ENCODE measurements at regions not wholly inside any gene's neighbourhood (a gene's known extent, or its start where the extent isn't known, plus 50 kb on each side); places are given as distances from the start of the nearest gene placed in this dataset.
"Not testable (repeated sequence)": the region's sequence is repeated elsewhere in the genome, so short reads cannot be mapped to it uniquely, and the experiment has no call there.

DNA sequence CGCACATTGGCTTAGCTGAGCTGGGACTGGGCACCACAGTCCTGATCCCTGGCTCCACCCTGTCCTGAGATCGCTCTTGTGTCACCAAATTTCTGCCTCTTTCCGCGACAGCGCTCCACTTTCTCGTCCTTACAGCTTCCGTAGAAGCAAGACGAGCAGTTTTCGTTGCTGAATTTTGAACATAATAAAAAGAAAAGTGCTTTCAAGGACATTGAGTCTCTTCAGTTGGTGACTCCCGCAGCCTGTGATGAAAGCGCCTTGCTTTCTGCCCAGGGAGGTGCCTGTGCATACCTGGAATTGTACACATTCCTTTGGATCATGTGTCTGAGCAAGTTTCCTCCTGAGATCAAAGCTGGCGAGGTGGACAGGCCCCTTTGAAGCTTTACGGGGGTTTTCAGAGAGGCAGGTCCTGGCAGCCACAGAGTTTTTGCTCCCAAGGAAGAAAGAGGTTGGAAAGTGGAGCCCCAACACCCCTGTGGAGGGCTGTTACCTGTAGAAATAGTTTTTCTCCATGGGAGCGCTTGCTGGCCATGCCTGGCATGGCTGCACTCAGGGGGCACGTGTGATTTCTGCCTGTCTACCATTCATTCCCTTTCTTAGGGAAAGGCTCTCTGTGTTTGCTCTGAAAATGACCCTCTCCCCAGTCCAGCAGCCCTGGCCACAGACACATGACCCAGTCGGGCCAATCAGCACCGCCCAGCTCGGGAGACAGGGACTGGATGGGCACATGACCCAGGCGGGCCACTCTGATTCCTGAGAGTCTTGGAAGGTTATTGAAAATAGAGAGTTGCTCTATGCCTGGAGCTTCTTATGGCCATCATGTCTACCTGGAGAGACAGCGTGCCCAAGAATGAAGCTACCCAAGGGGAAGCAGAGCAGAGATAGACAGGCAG, 115.6 kb upstream of the OTOS start:
- no peak for DNase-seq

GRCh38 chr2:240256704-240257637, 116.5 kb upstream of the OTOS start:
- no peak for DNase-seq

- DNase-seq: no peak
These were observed 117.6 kb upstream of the OTOS start for GRCh38 chr2:240257940-240258580.

DNA sequence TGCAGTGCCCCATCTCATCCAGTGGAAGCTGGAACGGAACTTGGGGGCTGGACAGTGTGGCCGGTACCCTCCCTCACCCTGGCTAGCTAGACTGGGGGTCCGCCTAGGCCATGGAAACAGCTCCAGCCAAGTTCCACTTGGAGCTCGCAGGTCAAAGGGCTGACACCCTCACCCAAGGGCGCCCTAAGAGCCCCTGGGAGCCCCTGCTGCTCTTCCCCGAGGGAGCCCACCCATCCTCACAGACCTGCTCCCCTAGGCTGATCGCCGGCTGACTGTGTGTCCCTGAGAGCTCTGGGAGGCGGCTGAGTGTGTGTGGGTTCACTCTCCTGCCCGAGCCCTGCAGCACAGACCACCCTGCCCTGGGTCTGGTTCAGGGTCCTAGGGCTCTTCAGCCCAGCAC, 118.2 kb upstream of the OTOS start:
- no peak for DNase-seq

- no peak for DNase-seq
These were observed 118.9 kb upstream of the OTOS start for GRCh38 chr2:240259201-240259923.

DNA sequence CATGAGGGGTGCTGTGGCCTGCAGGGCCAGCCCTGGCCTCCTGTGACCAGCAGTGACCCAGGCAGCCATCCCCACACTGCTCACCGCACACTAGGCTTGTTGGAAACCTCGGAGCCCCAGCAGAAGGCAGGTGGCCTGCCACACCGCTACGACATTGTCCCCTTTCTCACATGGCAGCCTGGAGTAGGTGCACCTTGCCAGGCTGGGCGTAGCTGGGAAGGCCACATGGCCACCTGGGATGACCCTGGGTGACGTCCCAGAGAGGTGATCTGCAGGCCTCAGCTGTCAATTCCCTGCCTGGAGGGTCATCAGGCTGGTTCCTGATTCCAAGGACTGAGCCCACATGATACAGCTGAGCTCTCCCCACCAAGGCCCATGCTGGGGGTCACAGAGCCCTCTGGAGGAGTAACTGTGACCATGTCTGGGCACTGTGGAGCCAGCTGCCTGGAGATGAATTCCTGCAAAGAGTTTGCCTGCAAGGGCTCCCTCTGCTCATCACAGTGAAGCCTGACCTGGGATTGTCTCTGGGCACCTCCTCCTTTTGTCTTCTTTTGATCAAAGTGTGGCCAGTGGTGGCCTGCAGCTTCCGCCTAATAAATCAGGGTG, 119.6 kb upstream of the OTOS start:
- DNase-seq: no peak

DNA sequence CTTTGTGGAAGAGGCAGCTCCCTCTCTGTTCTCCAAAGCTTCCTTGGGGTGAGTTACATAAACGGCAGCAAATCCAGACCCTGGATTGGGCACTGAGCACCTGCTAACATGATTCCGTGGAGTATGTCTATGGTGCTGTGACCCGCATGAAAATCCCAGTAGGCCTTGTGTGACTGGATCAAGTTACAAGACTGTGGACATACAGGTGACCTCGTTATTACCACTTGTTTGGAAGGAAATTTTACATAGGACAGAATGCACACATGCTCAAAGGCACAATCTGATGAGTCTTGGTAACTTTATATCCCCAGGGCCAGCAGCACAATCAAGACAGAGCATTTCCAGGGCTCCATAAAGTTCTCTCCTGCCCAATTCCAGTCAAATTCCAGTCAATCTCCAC, 120.2 kb upstream of the OTOS start:
- no peak for DNase-seq

- not testable (repeated sequence) for DNase-seq
These were observed 122.1 kb upstream of the OTOS start for GRCh38 chr2:240262578-240262977.

DNA sequence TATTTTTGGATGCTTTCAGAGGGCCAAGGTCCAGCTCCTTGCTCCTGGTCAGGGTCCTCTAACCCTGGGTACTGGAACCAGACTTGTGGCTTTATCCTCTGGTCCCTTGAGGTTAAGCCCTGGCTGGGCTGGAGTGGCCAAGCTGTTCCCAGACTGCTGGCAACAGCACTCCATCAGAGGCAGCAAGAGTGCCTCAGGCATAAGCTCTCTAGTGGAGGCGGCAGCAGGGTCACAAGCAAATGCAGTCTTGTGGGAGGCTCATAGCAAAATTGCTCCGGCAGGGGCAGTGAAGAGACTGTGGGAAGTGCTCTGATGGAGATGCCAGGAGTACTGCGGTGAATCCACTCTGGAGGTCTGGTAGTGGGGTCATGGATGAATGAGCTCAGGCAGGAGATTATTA, 128.9 kb upstream of the OTOS start:
- DNase-seq: no peak

DNA sequence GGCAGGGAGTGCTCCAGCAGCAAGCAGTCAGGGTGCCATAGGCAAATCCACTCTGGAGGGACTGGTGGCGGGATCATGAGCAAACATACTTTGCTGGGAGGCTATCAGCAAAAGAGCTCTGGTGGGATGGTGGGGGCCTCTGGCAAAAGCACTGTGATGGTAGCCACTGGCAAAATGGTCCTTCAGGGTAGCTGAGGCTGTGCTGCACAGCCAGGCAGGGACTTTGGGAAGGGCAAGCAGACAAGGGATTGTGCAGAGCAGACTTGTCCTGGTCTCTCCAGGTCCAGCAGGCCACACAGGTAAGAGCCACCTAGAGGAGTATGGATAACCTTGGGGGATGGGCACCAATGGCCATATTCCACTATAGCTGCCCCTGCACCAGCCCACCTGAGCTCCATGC, 129.4 kb upstream of the OTOS start:
- DNase-seq: no peak

DNA sequence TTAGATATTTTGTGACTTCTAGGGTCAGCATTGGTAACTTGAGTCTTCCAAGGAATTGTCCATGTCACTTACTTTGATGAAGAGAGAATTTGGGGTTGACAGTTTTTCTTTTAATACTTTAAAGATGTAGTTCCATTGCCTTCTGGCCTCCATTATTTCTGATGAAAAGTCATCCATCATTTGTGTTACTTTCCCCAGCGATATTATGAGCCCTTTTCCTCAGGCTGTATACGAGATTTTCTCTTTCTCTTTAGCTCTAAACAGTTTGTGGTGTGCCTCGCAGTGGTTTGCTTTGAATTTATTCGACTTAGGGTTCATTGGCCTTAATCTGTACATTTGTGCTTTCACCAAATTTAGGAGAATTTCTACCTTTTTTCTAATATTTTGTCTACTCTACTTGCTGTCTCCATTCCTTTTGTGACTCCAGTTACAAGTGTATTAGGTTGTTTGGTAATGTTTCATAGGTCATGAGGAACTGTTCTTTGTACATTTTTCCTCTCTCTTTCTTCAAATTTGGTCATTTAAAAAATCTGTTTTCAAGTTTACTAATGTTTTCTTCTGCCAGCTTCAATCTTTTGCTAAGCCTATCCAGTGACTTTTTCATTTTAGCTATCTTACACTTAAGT, 131.4 kb upstream of the OTOS start:
- no peak for DNase-seq

GRCh38 chr2:240275386-240275785, 134.9 kb upstream of the OTOS start:
- DNase-seq: no peak

DNA sequence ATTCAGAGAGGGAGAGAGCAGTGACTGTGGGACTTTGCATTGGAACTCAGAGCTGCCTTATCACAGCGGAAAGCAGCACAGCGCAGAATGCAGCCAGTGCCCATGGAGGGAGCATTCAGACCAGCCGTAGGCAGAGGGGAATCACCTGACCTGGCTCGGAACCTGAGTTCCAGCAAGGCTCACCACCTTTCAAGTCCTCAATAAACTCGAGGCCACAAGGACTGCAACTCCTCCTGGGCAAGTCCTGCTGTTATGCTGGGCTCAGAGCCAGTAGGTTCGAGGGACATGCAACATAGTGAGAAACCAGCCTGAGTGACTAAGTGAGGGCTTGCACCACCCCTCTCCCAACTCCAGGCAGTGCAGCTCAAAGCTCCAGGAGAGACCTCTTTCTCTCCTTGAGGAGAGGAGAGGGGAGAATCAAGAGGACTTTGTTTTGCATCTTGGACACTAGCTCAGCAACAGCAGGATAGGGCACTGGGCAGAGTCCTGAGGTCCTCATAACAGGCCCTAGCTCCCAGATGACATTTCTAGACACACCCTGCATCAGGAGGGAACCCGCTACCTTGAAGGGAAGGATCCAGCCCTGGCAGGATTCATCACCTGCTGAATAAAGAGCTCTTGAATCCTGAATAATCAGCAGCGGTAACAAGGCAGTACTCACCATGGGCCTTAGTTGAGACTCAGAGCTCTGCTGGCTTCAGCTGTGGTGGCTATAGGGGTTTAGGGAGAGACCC, 136.8 kb upstream of the OTOS start:
- no peak for DNase-seq

DNA sequence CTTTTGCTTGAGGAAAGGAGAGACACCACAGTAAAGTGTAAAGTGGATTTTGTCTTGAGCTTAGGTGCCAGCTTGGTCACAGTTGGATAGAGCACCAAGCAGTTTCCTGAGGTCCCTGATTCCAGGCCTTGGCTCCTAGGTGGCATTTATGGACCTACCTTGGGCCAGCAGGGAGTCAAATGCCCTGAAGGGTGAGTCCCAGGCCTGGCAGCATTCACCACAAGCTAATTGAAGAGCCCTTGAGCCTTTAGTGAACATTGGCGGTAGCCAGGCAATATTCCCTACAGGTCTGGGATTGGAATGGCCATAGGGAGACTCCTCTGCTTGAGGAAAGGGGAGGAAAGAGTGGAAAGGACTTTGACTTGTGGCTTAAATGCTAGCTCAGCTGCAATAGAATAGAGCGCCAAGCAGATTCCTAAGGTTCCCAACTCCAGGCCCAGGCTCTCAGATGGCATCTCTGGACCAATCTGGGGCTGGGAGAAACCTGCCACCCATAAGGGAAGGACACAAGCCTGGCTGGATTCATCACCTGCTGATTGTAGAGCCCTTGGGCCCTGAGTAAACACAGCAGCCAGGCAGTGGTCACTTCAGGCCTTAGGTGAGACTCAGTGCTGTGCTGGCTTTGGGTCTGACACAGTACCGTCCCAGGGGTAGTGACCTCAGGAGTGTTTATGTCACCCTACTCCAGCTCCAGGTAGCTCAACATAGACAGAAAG, 137.5 kb upstream of the OTOS start:
- no peak for DNase-seq

GRCh38 chr2:240278661-240279060, 138.2 kb upstream of the OTOS start:
- DNase-seq: no peak

- DNase-seq: no peak
These were observed 140.2 kb upstream of the OTOS start for GRCh38 chr2:240280621-240281020.

- DNase-seq: no peak
These were observed 144.2 kb upstream of the OTOS start for GRCh38 chr2:240284503-240285259.

DNA sequence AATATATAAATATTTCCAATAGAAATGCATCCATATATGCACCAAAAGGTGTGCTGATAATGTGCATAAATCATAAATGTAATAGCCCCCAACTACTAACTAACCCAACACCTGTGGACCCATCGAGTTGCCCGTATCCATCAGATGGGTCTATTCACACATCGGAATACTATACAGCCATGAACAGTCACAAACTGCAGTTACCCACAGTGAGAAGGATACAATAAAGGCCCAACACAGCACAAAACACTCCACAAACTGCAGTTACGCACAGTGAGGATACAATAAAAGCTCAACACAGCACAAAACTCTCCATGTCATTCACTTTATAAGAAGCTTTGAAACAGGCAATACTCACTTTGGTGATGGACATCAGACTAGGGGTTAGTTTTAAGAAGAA, 145.3 kb upstream of the OTOS start:
- DNase-seq: no peak

GRCh38 chr2:240286596-240286995, 146.1 kb upstream of the OTOS start:
- no peak for DNase-seq

GRCh38 chr2:240287011-240287410, 146.6 kb upstream of the OTOS start:
- DNase-seq: no peak
